HG02798 (cell line): ENCODE measurements at regions not wholly inside any gene's neighbourhood (a gene's known extent, or its start where the extent isn't known, plus 50 kb on each side); places are given as distances from the start of the nearest gene placed in this dataset.

Experiments
- ATAC-seq: cut with Tn5 transposase; IDR thresholded peaks from one replicate; pipeline ENCODE4 v1.9.1; 2021; ENCODE audit warnings: mild to moderate bottlenecking; ENCODE audit not compliant: unreplicated experiment, poor library complexity

- ATAC-seq = no peak
These were observed 1571.6 kb downstream of the AACS start for GRCh38 chr12:126636821-126637220.

- no peak for ATAC-seq
These were observed 1579.2 kb downstream of the AACS start for GRCh38 chr12:126644236-126645020.

- ATAC-seq = no peak
These were observed 1582.8 kb downstream of the AACS start for GRCh38 chr12:126648074-126648473.

- no peak for ATAC-seq
These were observed 1585.9 kb downstream of the AACS start for GRCh38 chr12:126651133-126651532.

- no peak for ATAC-seq
These were observed 1598.3 kb downstream of the AACS start for GRCh38 chr12:126663304-126664094.

GRCh38 chr12:126667339-126667738 is 1599.6 kb upstream of the TMEM132C start:
- no peak for ATAC-seq

- no peak for ATAC-seq
These were observed 1598.4 kb upstream of the TMEM132C start for GRCh38 chr12:126668538-126668937.

- ATAC-seq = no peak
These were observed 1598.0 kb upstream of the TMEM132C start for GRCh38 chr12:126668961-126669360.

GRCh38 chr12:126676434-126676833 is 1590.5 kb upstream of the TMEM132C start:
- ATAC-seq = no peak

- no peak for ATAC-seq
These were observed 1585.3 kb upstream of the TMEM132C start for GRCh38 chr12:126681676-126682075.

- no peak for ATAC-seq
These were observed 1582.3 kb upstream of the TMEM132C start for GRCh38 chr12:126684703-126685102.

GRCh38 chr12:126685636-126686035 is 1581.3 kb upstream of the TMEM132C start:
- no peak for ATAC-seq

GRCh38 chr12:126688556-126688955 is 1578.4 kb upstream of the TMEM132C start:
- no peak for ATAC-seq

- no peak for ATAC-seq
These were observed 1566.9 kb upstream of the TMEM132C start for GRCh38 chr12:126700096-126700495.

GRCh38 chr12:126704609-126705008 is 1562.4 kb upstream of the TMEM132C start:
- no peak for ATAC-seq

- no peak for ATAC-seq
These were observed 1560.7 kb upstream of the TMEM132C start for GRCh38 chr12:126706300-126706699.

GRCh38 chr12:126708492-126708896 is 1558.5 kb upstream of the TMEM132C start:
- no peak for ATAC-seq

GRCh38 chr12:126718365-126718764 is 1548.6 kb upstream of the TMEM132C start:
- no peak for ATAC-seq

- ATAC-seq = no peak
These were observed 1546.9 kb upstream of the TMEM132C start for GRCh38 chr12:126719912-126720705.

- no peak for ATAC-seq
These were observed 1540.3 kb upstream of the TMEM132C start for GRCh38 chr12:126726481-126727217.
